Stimulated activated CD4-positive, alpha-beta T cell treated with anti-CD3 and anti-CD28 coated beads, Interleukin-12 subunit alpha, Interleukin-12 subunit beta, amount 100 ng/mL, for 48 hours (primary cell): ENCODE measurements at regions not wholly inside any gene's neighbourhood (a gene's known extent, or its start where the extent isn't known, plus 50 kb on each side); places are given as distances from the start of the nearest gene placed in this dataset.

Experiments used
- DNase-seq, 3 donors: peaks; one replicate each; pipeline ENCODE4 v3.0.0-alpha.2; 2020; ENCODE audit warnings: low read depth in 2 of 3, low spot score in 1 of 3

GRCh38 chr13:86714495-86714894, 915.3 kb upstream of the SLITRK6 start:
- no peak for DNase-seq

GRCh38 chr13:86725105-86725504, 925.9 kb upstream of the SLITRK6 start:
- no peak for DNase-seq

- DNase-seq: no peak
Measured at GRCh38 chr13:86729206-86729605, 930.0 kb upstream of the SLITRK6 start.

GRCh38 chr13:86731987-86732386, 932.8 kb upstream of the SLITRK6 start:
- no peak for DNase-seq

GRCh38 chr13:86737334-86737932, 933.7 kb upstream of the SLITRK5 start:
- DNase-seq: no peak

- DNase-seq: no peak
Measured at GRCh38 chr13:86741762-86742285, 929.3 kb upstream of the SLITRK5 start.

GRCh38 chr13:86757236-86757978, 913.8 kb upstream of the SLITRK5 start:
- no peak for DNase-seq

- no peak for DNase-seq
Measured at GRCh38 chr13:86758116-86758515, 913.1 kb upstream of the SLITRK5 start.

- no peak for DNase-seq
Measured at GRCh38 chr13:86760620-86761019, 910.6 kb upstream of the SLITRK5 start.

GRCh38 chr13:86765462-86765861, 905.7 kb upstream of the SLITRK5 start:
- DNase-seq: no peak

GRCh38 chr13:86788616-86789015, 882.6 kb upstream of the SLITRK5 start:
- DNase-seq: no peak

GRCh38 chr13:86792153-86792651, 879.0 kb upstream of the SLITRK5 start:
- no peak for DNase-seq

- no peak for DNase-seq
Measured at GRCh38 chr13:86795858-86796257, 875.3 kb upstream of the SLITRK5 start.

GRCh38 chr13:86810361-86810760, 860.8 kb upstream of the SLITRK5 start:
- no peak for DNase-seq

- DNase-seq: no peak
Measured at GRCh38 chr13:86813198-86813597, 858.0 kb upstream of the SLITRK5 start.

- DNase-seq: no peak
Measured at GRCh38 chr13:86825410-86825809, 845.8 kb upstream of the SLITRK5 start.

- DNase-seq: no peak
Measured at GRCh38 chr13:86826232-86826631, 844.9 kb upstream of the SLITRK5 start.

GRCh38 chr13:86830046-86830445, 841.1 kb upstream of the SLITRK5 start:
- DNase-seq: no peak

- no peak for DNase-seq
Measured at GRCh38 chr13:86831084-86831483, 840.1 kb upstream of the SLITRK5 start.

- no peak for DNase-seq
Measured at GRCh38 chr13:86838411-86839120, 832.6 kb upstream of the SLITRK5 start.

- no peak for DNase-seq
Measured at GRCh38 chr13:86839221-86839620, 832.0 kb upstream of the SLITRK5 start.
